ENCODE measurements at regions not wholly inside any gene's neighbourhood (a gene's known extent, or its start where the extent isn't known, plus 50 kb on each side); places are given as distances from the start of the nearest gene placed in this dataset.

GRCh38 chr16:9480503-9480902 is 389.1 kb downstream of the HAPSTR1 start:
- TF ChIP-seq CTCF (IDR thresholded peaks at IDR 0.05) (no peak), POLR2A (IDR thresholded peaks at IDR 0.05) (no peak)
